Memory B cell (primary cell): ENCODE measurements at regions not wholly inside any gene's neighbourhood (a gene's known extent, or its start where the extent isn't known, plus 50 kb on each side); places are given as distances from the start of the nearest gene placed in this dataset.

Source experiments
- ATAC-seq: fragments of 150-1000 bp; cut with Tn5 transposase; 2 replicates; pipeline ENCODE4 v1.10.0; 2021; ENCODE audit warnings: low read depth, mild to moderate bottlenecking, moderate library complexity
- DNase-seq, 2 donors: peaks; one replicate each; pipeline ENCODE4 v3.0.0; 2022; ENCODE audit warnings: low spot score in 2 of 2
- H3K27ac Mint-ChIP-seq: one replicate; pipeline ENCODE4 v1.8.0; 2022; ENCODE audit warnings: mild to moderate bottlenecking, moderate library complexity, mixed read lengths
- H3K27me3 Mint-ChIP-seq: one replicate; pipeline ENCODE4 v1.8.0; 2022; ENCODE audit warnings: mixed read lengths
- H3K36me3 Mint-ChIP-seq: one replicate; pipeline ENCODE4 v1.8.0; 2022; ENCODE audit warnings: mild to moderate bottlenecking, mixed read lengths
- H3K4me1 Mint-ChIP-seq: one replicate; pipeline ENCODE4 v1.8.0; 2022; ENCODE audit warnings: mixed read lengths
- H3K4me3 Mint-ChIP-seq: one replicate; pipeline ENCODE4 v1.8.0; 2022; ENCODE audit warnings: mild to moderate bottlenecking, moderate library complexity, mixed read lengths
- H3K9me3 Mint-ChIP-seq: one replicate; pipeline ENCODE4 v1.8.0; 2022; ENCODE audit warnings: mixed read lengths

GRCh38 chrY:19055232-19056137 lies 281.9 kb upstream of the HSFY2 start:
- ATAC-seq, result no peak
- H3K4me3 Mint-ChIP-seq, result no peak overlapping the region
- H3K4me1 Mint-ChIP-seq, result no peaks in the 10 kb centered on the region
- no peaks in the 10 kb centered on the region for H3K9me3 Mint-ChIP-seq
- H3K27me3 Mint-ChIP-seq, result no peaks in the 10 kb centered on the region
- no peak for DNase-seq
- H3K27ac Mint-ChIP-seq, result no peak overlapping the region
- no peaks in the 10 kb centered on the region for H3K36me3 Mint-ChIP-seq

GRCh38 chrY:19053806-19054205 lies 280.3 kb upstream of the HSFY2 start:
- no peaks in the 10 kb centered on the region for H3K4me1 Mint-ChIP-seq
- ATAC-seq (no peak), DNase-seq (no peak)
- no peaks in the 10 kb centered on the region for H3K36me3 Mint-ChIP-seq
- H3K4me3 Mint-ChIP-seq, result no peak overlapping the region
- H3K27ac Mint-ChIP-seq, result no peak overlapping the region
- no peaks in the 10 kb centered on the region for H3K27me3 Mint-ChIP-seq
- H3K9me3 Mint-ChIP-seq, result no peaks in the 10 kb centered on the region

GRCh38 chrY:19051021-19051420 lies 277.5 kb upstream of the HSFY2 start:
- ATAC-seq (no peak), DNase-seq (no peak)
- no peaks in the 10 kb centered on the region for H3K9me3 Mint-ChIP-seq
- H3K27ac Mint-ChIP-seq, result no peak overlapping the region
- H3K36me3 Mint-ChIP-seq, result no peaks in the 10 kb centered on the region
- no peaks in the 10 kb centered on the region for H3K27me3 Mint-ChIP-seq
- no peaks in the 10 kb centered on the region for H3K4me1 Mint-ChIP-seq
- H3K4me3 Mint-ChIP-seq, result no peak overlapping the region

- H3K36me3 Mint-ChIP-seq, result no peaks in the 10 kb centered on the region
Observed at GRCh38 chrY:19042984-19043442, 269.5 kb upstream of the HSFY2 start.

GRCh38 chrY:19042306-19042958 lies 268.9 kb upstream of the HSFY2 start:
- Mint-ChIP-seq H3K36me3 (no peaks in the 10 kb centered on the region), H3K27me3 (no peaks in the 10 kb centered on the region), H3K27ac (no peak overlapping the region), H3K9me3 (peaks cover 4% of the 10 kb centered on the region), H3K4me3 (no peak overlapping the region), H3K4me1 (no peaks in the 10 kb centered on the region)
- DNase-seq (no peak), ATAC-seq (no peak)

More at GRCh38 chrY:19042984-19043442, 269.5 kb upstream of the HSFY2 start:
- ATAC-seq (no peak), DNase-seq (no peak)
- H3K27ac Mint-ChIP-seq, result no peak overlapping the region
- no peak overlapping the region for H3K4me3 Mint-ChIP-seq
- peaks cover 4% of the 10 kb centered on the region for H3K9me3 Mint-ChIP-seq
- no peaks in the 10 kb centered on the region for H3K27me3 Mint-ChIP-seq
- no peaks in the 10 kb centered on the region for H3K4me1 Mint-ChIP-seq

GRCh38 chrY:19026631-19027030 lies 253.1 kb upstream of the HSFY2 start:
- Mint-ChIP-seq H3K27me3 (no peaks in the 10 kb centered on the region), H3K36me3 (no peaks in the 10 kb centered on the region), H3K4me1 (no peaks in the 10 kb centered on the region), H3K4me3 (no peak overlapping the region), H3K9me3 (no peaks in the 10 kb centered on the region), H3K27ac (no peak overlapping the region)
- no peak for ATAC-seq
- no peak for DNase-seq

GRCh38 chrY:19023934-19024333 lies 250.4 kb upstream of the HSFY2 start:
- Mint-ChIP-seq H3K36me3 (no peaks in the 10 kb centered on the region), H3K4me3 (no peak overlapping the region), H3K4me1 (no peaks in the 10 kb centered on the region), H3K9me3 (no peaks in the 10 kb centered on the region), H3K27ac (no peak overlapping the region), H3K27me3 (no peaks in the 10 kb centered on the region)
- DNase-seq (no peak), ATAC-seq (no peak)

GRCh38 chrY:19020193-19020592 lies 246.7 kb upstream of the HSFY2 start:
- DNase-seq, result no peak
- no peak overlapping the region for H3K27ac Mint-ChIP-seq
- no peak for ATAC-seq
- H3K36me3 Mint-ChIP-seq, result no peaks in the 10 kb centered on the region
- no peaks in the 10 kb centered on the region for H3K9me3 Mint-ChIP-seq
- no peak overlapping the region for H3K4me3 Mint-ChIP-seq
- no peaks in the 10 kb centered on the region for H3K27me3 Mint-ChIP-seq
- H3K4me1 Mint-ChIP-seq, result no peaks in the 10 kb centered on the region

GRCh38 chrY:19016990-19017389 lies 243.5 kb upstream of the HSFY2 start:
- H3K36me3 Mint-ChIP-seq, result no peaks in the 10 kb centered on the region
- DNase-seq (no peak), ATAC-seq (no peak)
- H3K4me1 Mint-ChIP-seq, result peaks cover 2% of the 10 kb centered on the region
- no peaks in the 10 kb centered on the region for H3K9me3 Mint-ChIP-seq
- H3K27ac Mint-ChIP-seq, result no peak overlapping the region
- H3K4me3 Mint-ChIP-seq, result no peak overlapping the region
- no peaks in the 10 kb centered on the region for H3K27me3 Mint-ChIP-seq

- Mint-ChIP-seq H3K9me3 (no peaks in the 10 kb centered on the region), H3K4me3 (no peak overlapping the region), H3K4me1 (peaks cover 2% of the 10 kb centered on the region), H3K27ac (no peak overlapping the region), H3K27me3 (no peaks in the 10 kb centered on the region), H3K36me3 (no peaks in the 10 kb centered on the region)
- DNase-seq, result no peak
- no peak for ATAC-seq
Observed at GRCh38 chrY:19015854-19016253, 242.3 kb upstream of the HSFY2 start.

GRCh38 chrY:19015213-19015612 lies 241.7 kb upstream of the HSFY2 start:
- no peak overlapping the region for H3K4me3 Mint-ChIP-seq
- H3K9me3 Mint-ChIP-seq, result no peaks in the 10 kb centered on the region
- H3K36me3 Mint-ChIP-seq, result no peaks in the 10 kb centered on the region
- peaks cover 2% of the 10 kb centered on the region for H3K4me1 Mint-ChIP-seq
- DNase-seq, result no peak
- no peak for ATAC-seq
- H3K27ac Mint-ChIP-seq, result no peak overlapping the region
- H3K27me3 Mint-ChIP-seq, result no peaks in the 10 kb centered on the region

GRCh38 chrY:19012985-19013384 lies 239.4 kb upstream of the HSFY2 start:
- Mint-ChIP-seq H3K36me3 (no peaks in the 10 kb centered on the region), H3K27ac (no peak overlapping the region), H3K27me3 (no peaks in the 10 kb centered on the region), H3K4me3 (no peak overlapping the region), H3K9me3 (no peaks in the 10 kb centered on the region), H3K4me1 (peaks cover 2% of the 10 kb centered on the region)
- no peak for ATAC-seq
- DNase-seq, result no peak

GRCh38 chrY:19011605-19012090 lies 238.1 kb upstream of the HSFY2 start:
- no peaks in the 10 kb centered on the region for H3K36me3 Mint-ChIP-seq

GRCh38 chrY:19006234-19006633 lies 232.7 kb upstream of the HSFY2 start:
- no peaks in the 10 kb centered on the region for H3K27me3 Mint-ChIP-seq
- DNase-seq, result no peak
- peaks cover 9% of the 10 kb centered on the region for H3K9me3 Mint-ChIP-seq

More at GRCh38 chrY:19011605-19012090, 238.1 kb upstream of the HSFY2 start:
- peaks cover 9% of the 10 kb centered on the region for H3K9me3 Mint-ChIP-seq
- H3K4me1 Mint-ChIP-seq, result peaks cover 2% of the 10 kb centered on the region
- no peak overlapping the region for H3K4me3 Mint-ChIP-seq
- no peak for DNase-seq
- no peak overlapping the region for H3K27ac Mint-ChIP-seq
- no peak for ATAC-seq
- no peaks in the 10 kb centered on the region for H3K27me3 Mint-ChIP-seq

More at GRCh38 chrY:19006234-19006633, 232.7 kb upstream of the HSFY2 start:
- ATAC-seq, result no peak
- Mint-ChIP-seq H3K36me3 (no peaks in the 10 kb centered on the region), H3K4me1 (no peaks in the 10 kb centered on the region), H3K4me3 (no peak overlapping the region), H3K27ac (no peak overlapping the region)
